ENCODE measurements at regions not wholly inside any gene's neighbourhood (a gene's known extent, or its start where the extent isn't known, plus 50 kb on each side); places are given as distances from the start of the nearest gene placed in this dataset.

DNA sequence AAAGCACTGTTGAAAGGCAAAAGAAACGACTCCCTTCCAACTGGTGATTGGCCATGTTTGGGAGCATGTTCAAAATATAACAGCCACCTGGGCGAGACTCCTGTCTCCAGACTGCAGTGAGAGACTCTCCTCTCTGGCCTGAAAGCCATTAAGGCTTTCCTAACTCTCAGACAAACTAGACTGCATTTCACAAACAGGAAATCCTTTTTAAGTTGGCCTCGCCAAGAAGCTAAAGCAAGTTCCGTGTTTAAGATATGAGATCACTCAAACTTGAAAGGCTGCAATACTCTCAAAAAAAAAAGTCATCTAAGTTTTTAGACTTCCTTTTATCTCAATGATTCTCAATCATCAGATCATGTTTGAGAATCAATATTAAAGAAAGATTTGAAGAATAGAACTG lies 117.0 kb downstream of the TFAP2A start (continued):
- TF ChIP-seq, protein P1, sequence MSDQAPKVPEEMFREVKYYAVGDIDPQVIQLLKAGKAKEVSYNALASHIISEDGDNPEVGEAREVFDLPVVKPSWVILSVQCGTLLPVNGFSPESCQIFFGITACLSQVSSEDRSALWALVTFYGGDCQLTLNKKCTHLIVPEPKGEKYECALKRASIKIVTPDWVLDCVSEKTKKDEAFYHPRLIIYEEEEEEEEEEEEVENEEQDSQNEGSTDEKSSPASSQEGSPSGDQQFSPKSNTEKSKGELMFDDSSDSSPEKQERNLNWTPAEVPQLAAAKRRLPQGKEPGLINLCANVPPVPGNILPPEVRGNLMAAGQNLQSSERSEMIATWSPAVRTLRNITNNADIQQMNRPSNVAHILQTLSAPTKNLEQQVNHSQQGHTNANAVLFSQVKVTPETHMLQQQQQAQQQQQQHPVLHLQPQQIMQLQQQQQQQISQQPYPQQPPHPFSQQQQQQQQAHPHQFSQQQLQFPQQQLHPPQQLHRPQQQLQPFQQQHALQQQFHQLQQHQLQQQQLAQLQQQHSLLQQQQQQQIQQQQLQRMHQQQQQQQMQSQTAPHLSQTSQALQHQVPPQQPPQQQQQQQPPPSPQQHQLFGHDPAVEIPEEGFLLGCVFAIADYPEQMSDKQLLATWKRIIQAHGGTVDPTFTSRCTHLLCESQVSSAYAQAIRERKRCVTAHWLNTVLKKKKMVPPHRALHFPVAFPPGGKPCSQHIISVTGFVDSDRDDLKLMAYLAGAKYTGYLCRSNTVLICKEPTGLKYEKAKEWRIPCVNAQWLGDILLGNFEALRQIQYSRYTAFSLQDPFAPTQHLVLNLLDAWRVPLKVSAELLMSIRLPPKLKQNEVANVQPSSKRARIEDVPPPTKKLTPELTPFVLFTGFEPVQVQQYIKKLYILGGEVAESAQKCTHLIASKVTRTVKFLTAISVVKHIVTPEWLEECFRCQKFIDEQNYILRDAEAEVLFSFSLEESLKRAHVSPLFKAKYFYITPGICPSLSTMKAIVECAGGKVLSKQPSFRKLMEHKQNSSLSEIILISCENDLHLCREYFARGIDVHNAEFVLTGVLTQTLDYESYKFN (CRISPR knock-in tag; conservative IDR thresholded peaks at IDR 0.05) = no peak
- TF ChIP-seq MIER2 (CRISPR knock-in tag; IDR thresholded peaks at IDR 0.05) (no peak), SMARCE1 (IDR thresholded peaks at IDR 0.05; ENCODE audit: borderline replicate concordance) (no peak), ZKSCAN8 (CRISPR knock-in tag; IDR thresholded peaks at IDR 0.05; ENCODE audit: borderline replicate concordance) (no peak), TOPORS (CRISPR knock-in tag; IDR thresholded peaks at IDR 0.05) (no peak), IRF2 (CRISPR knock-in tag; IDR thresholded peaks at IDR 0.05) (no peak), MTF1 (CRISPR knock-in tag; IDR thresholded peaks at IDR 0.05) (no peak), FIP1L1 (IDR thresholded peaks at IDR 0.05; ENCODE audit: borderline replicate concordance, insufficient read depth, low read depth, low read length) (no peak)
- TF ChIP-seq, protein P2, sequence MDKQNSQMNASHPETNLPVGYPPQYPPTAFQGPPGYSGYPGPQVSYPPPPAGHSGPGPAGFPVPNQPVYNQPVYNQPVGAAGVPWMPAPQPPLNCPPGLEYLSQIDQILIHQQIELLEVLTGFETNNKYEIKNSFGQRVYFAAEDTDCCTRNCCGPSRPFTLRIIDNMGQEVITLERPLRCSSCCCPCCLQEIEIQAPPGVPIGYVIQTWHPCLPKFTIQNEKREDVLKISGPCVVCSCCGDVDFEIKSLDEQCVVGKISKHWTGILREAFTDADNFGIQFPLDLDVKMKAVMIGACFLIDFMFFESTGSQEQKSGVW (CRISPR knock-in tag; IDR thresholded peaks at IDR 0.05; ENCODE audit: borderline replicate concordance) = no peak
- TF ChIP-seq, protein P3, sequence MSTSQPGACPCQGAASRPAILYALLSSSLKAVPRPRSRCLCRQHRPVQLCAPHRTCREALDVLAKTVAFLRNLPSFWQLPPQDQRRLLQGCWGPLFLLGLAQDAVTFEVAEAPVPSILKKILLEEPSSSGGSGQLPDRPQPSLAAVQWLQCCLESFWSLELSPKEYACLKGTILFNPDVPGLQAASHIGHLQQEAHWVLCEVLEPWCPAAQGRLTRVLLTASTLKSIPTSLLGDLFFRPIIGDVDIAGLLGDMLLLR (CRISPR knock-in tag; IDR thresholded peaks at IDR 0.05) = no peak
- TF ChIP-seq, protein P4, sequence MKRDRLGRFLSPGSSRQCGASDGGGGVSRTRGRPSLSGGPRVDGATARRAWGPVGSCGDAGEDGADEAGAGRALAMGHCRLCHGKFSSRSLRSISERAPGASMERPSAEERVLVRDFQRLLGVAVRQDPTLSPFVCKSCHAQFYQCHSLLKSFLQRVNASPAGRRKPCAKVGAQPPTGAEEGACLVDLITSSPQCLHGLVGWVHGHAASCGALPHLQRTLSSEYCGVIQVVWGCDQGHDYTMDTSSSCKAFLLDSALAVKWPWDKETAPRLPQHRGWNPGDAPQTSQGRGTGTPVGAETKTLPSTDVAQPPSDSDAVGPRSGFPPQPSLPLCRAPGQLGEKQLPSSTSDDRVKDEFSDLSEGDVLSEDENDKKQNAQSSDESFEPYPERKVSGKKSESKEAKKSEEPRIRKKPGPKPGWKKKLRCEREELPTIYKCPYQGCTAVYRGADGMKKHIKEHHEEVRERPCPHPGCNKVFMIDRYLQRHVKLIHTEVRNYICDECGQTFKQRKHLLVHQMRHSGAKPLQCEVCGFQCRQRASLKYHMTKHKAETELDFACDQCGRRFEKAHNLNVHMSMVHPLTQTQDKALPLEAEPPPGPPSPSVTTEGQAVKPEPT (CRISPR knock-in tag; IDR thresholded peaks at IDR 0.05; ENCODE audit: low read depth) = no peak

Measured in HepG2 (cell line).